NCI-H2227 (cell line): ENCODE measurements at regions not wholly inside any gene's neighbourhood (a gene's known extent, or its start where the extent isn't known, plus 50 kb on each side); places are given as distances from the start of the nearest gene placed in this dataset.
"Not testable (repeated sequence)": the region's sequence is repeated elsewhere in the genome, so short reads cannot be mapped to it uniquely, and the experiment has no call there.

ENCODE experiments used
- DNase-seq: peaks from one replicate; lab custom pipeline; 2025; ENCODE audit not compliant: unreplicated experiment; lab: John Stamatoyannopoulos, UW

GRCh38 chr12:119931402-119931801 lies 54.3 kb upstream of the CIT start:
- DNase-seq, result no peak

GRCh38 chr12:119932921-119933320 lies 55.8 kb upstream of the CIT start:
- no peak for DNase-seq

DNA sequence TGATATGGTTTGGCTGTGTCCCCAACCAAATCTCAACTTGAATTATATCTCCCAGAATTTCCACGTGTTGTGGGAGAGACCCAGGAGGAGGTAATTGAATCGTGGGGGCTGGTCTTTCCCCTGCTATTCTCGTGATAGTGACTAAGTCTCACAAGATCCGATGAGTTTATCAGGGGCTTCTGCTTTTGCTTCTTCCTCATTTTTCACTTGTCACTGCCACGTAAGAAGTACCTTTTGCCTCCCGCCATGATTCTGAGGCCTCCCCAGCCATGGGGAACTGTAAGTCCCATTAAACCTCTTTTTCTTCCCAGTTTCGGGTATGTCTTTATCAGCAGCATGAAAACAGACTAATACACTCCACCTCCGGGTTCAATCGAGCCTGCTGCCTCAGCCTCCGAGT lies 54.3 kb upstream of the BICDL1 start:
- DNase-seq, result not testable (repeated sequence)

DNA sequence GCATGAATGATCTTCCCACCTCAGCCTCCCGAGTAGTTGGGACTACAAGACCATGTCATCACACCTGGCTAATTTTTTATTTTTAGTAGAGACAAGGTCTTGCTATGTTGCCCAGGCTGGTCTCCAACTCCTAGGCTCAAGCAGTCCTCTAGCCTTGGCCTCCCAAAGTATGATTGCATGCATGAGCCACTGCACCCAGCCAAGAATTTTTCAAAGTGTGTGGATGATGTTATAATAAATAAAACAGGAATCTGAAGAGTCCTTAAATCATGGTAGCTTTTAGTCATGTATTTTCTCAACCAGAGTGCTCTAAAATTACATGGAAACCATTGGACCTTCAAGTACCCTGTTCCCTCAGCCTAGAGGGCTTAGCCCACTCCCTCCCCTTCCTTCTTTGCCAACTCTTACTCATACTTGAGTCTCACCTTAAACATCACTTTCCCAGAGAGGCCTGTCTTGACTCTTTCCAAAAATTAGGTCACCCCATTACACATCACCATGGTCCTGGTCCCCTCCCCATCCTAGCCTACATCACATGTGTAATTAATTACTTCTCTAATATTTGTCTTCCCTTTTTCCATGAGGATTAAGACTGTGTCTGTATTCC lies 52.2 kb upstream of the BICDL1 start:
- no peak for DNase-seq

DNA sequence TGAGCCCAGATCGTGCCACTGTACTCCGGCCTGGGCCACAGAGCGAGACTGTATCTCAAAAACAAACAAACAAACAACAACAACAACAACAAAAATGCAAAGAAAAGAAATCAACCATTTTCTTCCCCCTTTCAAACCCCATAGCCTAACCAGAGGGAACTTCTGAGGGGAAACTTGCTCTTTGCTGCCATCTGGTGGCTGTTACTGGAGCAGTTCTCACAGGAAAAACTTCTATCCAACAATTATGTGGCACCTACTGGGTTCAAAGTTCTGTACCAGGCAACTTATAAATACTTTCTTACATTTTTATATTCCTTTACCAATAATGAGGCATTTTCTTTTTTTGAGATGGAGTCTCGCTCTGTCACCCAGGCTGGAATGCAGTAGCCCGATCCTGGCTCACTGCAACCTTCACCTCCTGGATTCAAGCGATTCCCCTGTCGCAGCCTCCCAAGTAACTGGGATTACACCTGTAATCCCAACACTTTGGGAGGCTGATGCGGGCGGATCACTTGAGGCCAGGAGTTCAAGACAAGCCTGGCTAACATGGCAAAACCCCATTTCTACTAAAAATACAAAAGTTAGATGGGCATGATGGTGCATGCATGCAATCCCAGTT lies 50.9 kb upstream of the BICDL1 start:
- peak; percentile 79 for DNase-seq
